D341Med (cell line): ENCODE measurements at regions not wholly inside any gene's neighbourhood (a gene's known extent, or its start where the extent isn't known, plus 50 kb on each side); places are given as distances from the start of the nearest gene placed in this dataset.
"Not testable (repeated sequence)": the region's sequence is repeated elsewhere in the genome, so short reads cannot be mapped to it uniquely, and the experiment has no call there.

ENCODE experiments used
- DNase-seq: peaks from one replicate; pipeline ENCODE4 v3.0.0; 2012; ENCODE audit warnings: low spot score

GRCh38 chr4:165548702-165549101 is 169.9 kb downstream of the CPE start:
- no peak for DNase-seq

GRCh38 chr4:165553221-165553810 is 174.5 kb downstream of the CPE start:
- DNase-seq = no peak

GRCh38 chr4:165555302-165555701 is 176.5 kb downstream of the CPE start:
- DNase-seq = no peak

DNA sequence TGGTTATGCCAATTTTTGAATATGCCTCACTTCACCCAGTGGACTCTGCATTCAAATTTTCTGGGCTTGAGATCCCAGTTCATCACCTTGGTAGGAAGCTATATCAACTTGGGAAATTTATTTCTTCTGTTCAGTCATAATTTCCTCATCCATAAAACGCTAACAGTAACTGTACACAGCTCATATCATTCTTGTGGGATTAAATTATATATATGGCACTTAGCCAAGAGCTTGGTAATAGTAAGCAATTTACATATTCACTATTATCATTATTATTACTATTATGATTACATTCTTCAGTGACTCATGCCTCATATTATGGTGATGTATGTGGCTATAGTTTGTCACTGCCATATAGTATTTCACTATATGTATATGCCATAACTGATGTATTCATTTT is 177.6 kb downstream of the CPE start:
- DNase-seq = no peak

- no peak for DNase-seq
These were observed 182.1 kb downstream of the CPE start for GRCh38 chr4:165560941-165561340.

DNA sequence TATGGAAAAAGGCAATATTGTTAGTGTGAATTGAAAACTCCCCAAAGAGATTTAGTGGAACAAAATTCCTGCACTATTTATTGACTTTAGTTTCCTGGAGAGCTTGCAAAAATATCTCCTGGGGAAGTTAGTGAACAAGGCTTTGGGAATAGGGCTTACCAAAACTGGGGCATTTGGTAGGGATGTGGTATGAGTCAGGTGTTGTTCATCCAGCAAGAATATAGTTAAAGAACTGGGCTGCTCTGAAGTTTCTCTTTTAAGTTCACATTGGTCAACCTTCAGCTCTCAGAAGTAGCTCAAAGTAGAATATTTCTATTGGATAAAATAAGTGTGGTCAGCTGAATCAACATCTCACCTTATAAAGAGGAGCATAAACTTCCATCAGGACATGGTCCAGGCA is 185.0 kb downstream of the CPE start:
- no peak for DNase-seq

- no peak for DNase-seq
These were observed 190.2 kb downstream of the CPE start for GRCh38 chr4:165569031-165569430.

GRCh38 chr4:165571476-165571875 is 192.7 kb downstream of the CPE start:
- not testable (repeated sequence) for DNase-seq

GRCh38 chr4:165580351-165580905 is 201.6 kb downstream of the CPE start:
- no peak for DNase-seq

GRCh38 chr4:165583341-165583740 is 204.5 kb downstream of the CPE start:
- DNase-seq = no peak

DNA sequence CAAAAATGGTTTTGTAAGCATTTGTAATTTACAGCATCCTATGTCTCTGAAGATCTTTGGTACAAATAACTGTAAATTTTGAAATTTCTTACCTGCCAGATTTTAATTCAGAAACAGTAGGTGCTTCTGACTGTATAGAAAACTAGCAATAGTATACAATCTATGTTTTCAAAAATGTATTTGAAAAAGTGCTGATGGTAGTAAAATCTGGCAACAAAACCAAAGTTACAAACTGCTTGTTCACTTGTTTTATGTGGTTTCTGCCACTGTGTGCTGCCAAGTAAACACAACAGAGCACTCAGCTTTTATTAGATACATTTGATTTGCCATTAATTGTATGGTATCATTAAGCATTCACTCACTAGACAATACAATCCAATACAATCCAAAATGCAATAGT is 206.1 kb downstream of the CPE start:
- DNase-seq = no peak

DNA sequence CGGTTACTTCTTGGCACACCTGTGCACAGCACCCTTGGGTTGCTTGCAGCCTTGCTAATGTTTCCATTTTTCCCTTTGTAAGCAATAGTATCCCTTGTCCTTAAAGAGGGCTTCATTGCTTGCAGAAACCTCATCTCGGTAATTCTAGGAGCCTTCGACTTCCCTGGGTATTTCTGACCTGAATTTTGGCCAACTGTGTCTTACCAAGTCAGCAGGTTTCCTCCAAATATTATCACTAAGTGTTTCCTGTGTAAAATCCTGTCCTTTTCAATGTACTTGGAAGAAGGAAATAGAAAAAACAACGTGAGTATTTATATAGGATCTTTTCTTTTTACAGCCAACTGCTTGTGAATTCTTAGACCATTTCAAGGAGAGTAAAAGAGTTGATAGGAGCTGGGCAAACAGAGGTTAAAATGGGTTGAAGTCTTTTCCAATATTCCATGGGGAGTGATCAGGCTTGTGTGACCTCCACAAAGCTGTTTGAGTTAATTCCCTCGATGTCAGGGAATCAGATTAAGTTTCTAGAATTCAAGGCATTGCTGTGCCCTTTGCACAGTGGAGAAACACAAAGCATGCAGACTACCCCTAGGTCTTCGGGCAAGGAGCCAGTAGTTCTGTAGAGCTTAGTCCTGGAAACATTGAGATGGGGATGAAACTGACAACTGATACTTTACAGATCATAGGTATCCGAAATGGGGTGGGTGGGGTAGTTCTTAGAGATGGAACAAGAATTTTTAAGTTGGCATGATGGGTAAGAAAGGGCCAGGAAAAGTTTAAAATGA is 209.9 kb downstream of the CPE start:
- DNase-seq = no peak

- DNase-seq = no peak
These were observed 213.6 kb downstream of the CPE start for GRCh38 chr4:165592386-165592785.

DNA sequence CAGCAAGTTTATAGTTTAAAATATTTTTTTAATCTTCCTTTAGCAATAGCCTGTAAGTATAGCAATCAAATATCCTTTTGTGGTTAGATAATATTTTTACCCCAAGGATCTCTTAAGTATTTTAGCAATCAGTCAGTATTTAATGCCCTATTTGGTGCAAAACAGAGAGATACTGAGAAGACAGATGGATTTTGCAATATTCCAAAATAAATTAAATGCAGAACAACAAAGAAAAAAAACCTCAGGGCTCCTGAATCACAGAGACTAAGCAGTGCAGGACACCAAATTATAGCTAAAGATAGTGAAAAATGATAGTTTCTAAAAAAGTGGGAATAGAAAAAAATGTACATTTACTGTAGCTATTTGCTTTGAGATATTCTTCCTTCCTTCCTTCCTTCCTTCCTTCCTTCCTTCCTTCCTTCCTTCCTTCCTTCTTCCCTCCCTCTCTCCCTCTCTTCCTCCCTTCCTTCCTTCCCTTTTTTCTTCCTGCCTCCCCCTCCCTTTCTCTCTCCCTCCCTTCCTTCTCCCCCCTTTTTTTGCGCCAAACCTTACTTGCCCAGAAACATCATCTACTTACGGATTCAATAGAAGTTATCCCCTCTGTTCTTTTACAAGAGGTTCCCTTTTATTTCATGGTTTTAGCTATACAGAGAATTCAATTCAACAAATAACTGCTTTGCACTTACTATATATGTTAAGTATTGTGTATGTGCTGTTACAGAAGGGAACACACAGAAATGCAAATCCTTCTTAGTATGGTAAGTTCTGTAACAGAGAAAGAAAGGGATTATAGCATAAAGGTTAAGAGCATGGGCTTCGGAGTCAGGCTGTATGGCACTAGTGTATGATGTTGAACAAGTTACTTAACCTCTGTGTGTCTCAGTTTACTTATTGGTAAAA is 219.0 kb downstream of the CPE start:
- no peak for DNase-seq

DNA sequence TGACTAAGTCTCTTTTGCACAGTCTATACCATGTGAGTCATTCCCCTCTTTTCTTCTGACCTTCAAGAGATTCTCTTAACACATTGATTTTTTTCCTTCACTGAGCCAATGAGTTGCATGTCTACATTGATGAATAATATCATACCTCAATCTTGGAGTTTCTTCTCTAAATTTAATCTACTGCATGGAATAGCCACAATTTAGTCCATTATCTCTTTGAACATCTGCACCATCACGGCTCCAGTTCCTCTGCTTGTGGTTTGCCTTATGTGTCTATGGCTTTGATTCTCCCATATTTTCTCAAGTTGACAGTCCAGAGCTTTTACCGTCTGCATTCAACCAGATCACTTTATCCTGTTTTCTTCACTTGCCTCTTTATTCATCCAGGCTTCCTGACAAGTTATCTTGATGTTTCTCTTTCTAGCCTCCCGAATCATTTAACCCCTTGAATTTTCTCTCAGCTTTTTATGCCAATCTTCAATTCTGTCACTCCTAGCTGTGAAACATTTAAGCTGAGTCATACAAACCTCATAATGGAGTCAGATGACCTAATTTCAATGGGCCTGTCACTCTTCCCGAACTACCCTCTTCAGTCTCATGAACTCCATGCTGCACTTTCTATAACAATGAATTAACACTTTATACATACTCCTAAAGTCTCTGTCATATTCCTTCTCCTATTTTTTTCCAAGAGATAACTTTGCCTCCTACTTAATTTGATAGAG is 222.3 kb downstream of the CPE start:
- no peak for DNase-seq

- DNase-seq = no peak
These were observed 223.8 kb downstream of the CPE start for GRCh38 chr4:165602621-165603020.

GRCh38 chr4:165604181-165604580 is 225.4 kb downstream of the CPE start:
- DNase-seq = no peak

DNA sequence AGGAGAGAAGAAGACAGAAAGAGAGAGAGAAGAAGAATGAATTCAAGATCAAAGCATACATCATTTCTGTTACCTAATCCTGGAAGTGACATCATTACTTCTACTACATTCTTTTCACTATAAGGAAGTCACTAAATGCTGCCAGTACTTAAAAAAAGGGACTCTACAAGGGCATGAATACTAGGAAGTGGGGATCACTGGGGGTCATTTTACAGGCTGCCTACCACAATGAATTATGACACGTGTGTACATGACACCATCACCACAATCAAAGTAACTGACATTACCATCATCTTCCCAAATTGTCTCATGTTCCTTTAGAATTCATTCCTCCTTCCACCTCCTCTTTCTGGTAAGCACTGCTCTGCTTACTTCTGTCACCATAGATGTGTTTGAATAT is 227.0 kb downstream of the CPE start:
- no peak for DNase-seq

- DNase-seq = no peak
These were observed 227.8 kb downstream of the CPE start for GRCh38 chr4:165606465-165607205.

DNA sequence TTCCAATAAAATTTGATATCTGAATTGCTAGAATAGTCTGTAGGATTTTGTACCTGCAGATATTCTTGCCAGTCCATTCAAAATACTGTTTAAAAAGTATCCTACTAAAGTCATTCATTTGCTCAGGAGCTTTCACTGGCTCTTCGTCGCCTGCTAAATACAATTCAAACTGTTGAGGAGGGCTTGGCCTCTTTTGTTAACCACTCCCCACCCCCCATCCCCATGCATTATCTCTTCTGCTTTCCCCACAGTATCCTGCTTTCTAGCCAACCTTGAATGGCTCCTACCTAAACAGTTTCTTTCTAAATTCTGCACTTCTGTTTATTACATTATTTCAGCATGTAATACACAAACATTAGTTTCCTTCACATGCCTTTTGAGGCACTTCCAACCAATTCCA is 230.8 kb downstream of the CPE start:
- DNase-seq = no peak
